ENCODE measurements at regions not wholly inside any gene's neighbourhood (a gene's known extent, or its start where the extent isn't known, plus 50 kb on each side); places are given as distances from the start of the nearest gene placed in this dataset.

- Histone ChIP-seq H3K27me3 (replicated peaks; ENCODE audit: insufficient read depth, low read depth, low read length, poor library complexity) (no peaks in the 10 kb centered on the region), H3K4me1 (ENCODE audit: insufficient read depth, low read length, poor library complexity, severe bottlenecking) (no peaks in the 10 kb centered on the region), H3K4me3 (ENCODE audit: low read depth, low read length, poor library complexity, severe bottlenecking) (no peak overlapping the region), H3K9me3 (ENCODE audit: low read depth, low read length, poor library complexity, severe bottlenecking) (no peaks in the 10 kb centered on the region), H3K36me3 (ENCODE audit: insufficient read depth, low read length, poor library complexity, severe bottlenecking) (no peaks in the 10 kb centered on the region), H3K27ac (ENCODE audit: low read depth, low read length, poor library complexity, severe bottlenecking) (no peak overlapping the region)
- BruUV-seq (replicated peaks), result no TSS peak
- CTCF ChIA-PET, result no interaction called here
- DNase-seq (ENCODE audit: low spot score), result no peak
- intact Hi-C loops (cut with micrococcal nuclease; ENCODE audit: unreplicated experiment), result no loop called here
- TF ChIP-seq EZH2 (IDR thresholded peaks at IDR 0.05; ENCODE audit: borderline replicate concordance, low read depth, low read length, poor library complexity, severe bottlenecking) (no peak), CTCF (conservative IDR thresholded peaks at IDR 0.05; ENCODE audit: low read depth, low read length) (no peak)
- POLR2A ChIA-PET (ENCODE audit: low non-redundant PET), result no interaction called here
Observed at GRCh38 chr20:17044891-17045290, 181.9 kb upstream of the PCSK2 start.

GRCh38 chr20:17059465-17059864, 167.4 kb upstream of the PCSK2 start:
- BruUV-seq (replicated peaks), result no TSS peak
- ChIA-PET CTCF (interaction anchor here (0.8 kb wide), 1 partner anchor 256 kb away, joined by 3 read pairs; no protein-coding TSS in a partner anchor), POLR2A (ENCODE audit: low non-redundant PET) (no interaction called here)
- peaks cover 6% of the 10 kb centered on the region for H3K9me3 ChIP-seq (ENCODE audit: low read depth, low read length, poor library complexity, severe bottlenecking)
- H3K27ac ChIP-seq (ENCODE audit: low read depth, low read length, poor library complexity, severe bottlenecking), result peak overlapping the region; percentile 4
- peak; percentile 91 for DNase-seq (ENCODE audit: low spot score)
- TF ChIP-seq EZH2 (IDR thresholded peaks at IDR 0.05; ENCODE audit: borderline replicate concordance, low read depth, low read length, poor library complexity, severe bottlenecking) (no peak), CTCF (conservative IDR thresholded peaks at IDR 0.05; ENCODE audit: low read depth, low read length) (no peak)
- no peak overlapping the region for H3K4me3 ChIP-seq (ENCODE audit: low read depth, low read length, poor library complexity, severe bottlenecking)
- no peaks in the 10 kb centered on the region for H3K27me3 ChIP-seq (replicated peaks; ENCODE audit: insufficient read depth, low read depth, low read length, poor library complexity)
- H3K36me3 ChIP-seq (ENCODE audit: insufficient read depth, low read length, poor library complexity, severe bottlenecking), result no peaks in the 10 kb centered on the region
- peaks cover 6% of the 10 kb centered on the region for H3K4me1 ChIP-seq (ENCODE audit: insufficient read depth, low read length, poor library complexity, severe bottlenecking)
- intact Hi-C loops (cut with micrococcal nuclease; ENCODE audit: unreplicated experiment), result no loop called here

- BruUV-seq (replicated peaks), result no TSS peak
- intact Hi-C loops (cut with micrococcal nuclease; ENCODE audit: unreplicated experiment), result no loop called here
- Histone ChIP-seq H3K4me1 (ENCODE audit: insufficient read depth, low read length, poor library complexity, severe bottlenecking) (peaks cover 6% of the 10 kb centered on the region), H3K27ac (ENCODE audit: low read depth, low read length, poor library complexity, severe bottlenecking) (no peak overlapping the region), H3K9me3 (ENCODE audit: low read depth, low read length, poor library complexity, severe bottlenecking) (peaks cover 6% of the 10 kb centered on the region), H3K27me3 (replicated peaks; ENCODE audit: insufficient read depth, low read depth, low read length, poor library complexity) (no peaks in the 10 kb centered on the region), H3K36me3 (ENCODE audit: insufficient read depth, low read length, poor library complexity, severe bottlenecking) (no peaks in the 10 kb centered on the region), H3K4me3 (ENCODE audit: low read depth, low read length, poor library complexity, severe bottlenecking) (no peak overlapping the region)
- ChIA-PET CTCF (no interaction called here), POLR2A (ENCODE audit: low non-redundant PET) (no interaction called here)
- TF ChIP-seq CTCF (conservative IDR thresholded peaks at IDR 0.05; ENCODE audit: low read depth, low read length) (no peak), EZH2 (IDR thresholded peaks at IDR 0.05; ENCODE audit: borderline replicate concordance, low read depth, low read length, poor library complexity, severe bottlenecking) (no peak)
- DNase-seq (ENCODE audit: low spot score), result no peak
Observed at GRCh38 chr20:17061715-17062114, 165.1 kb upstream of the PCSK2 start.
